GM12872 (cell line): ENCODE measurements at regions not wholly inside any gene's neighbourhood (a gene's known extent, or its start where the extent isn't known, plus 50 kb on each side); places are given as distances from the start of the nearest gene placed in this dataset.

Experiments
- CTCF ChIP-seq: IDR thresholded peaks from 3 replicates; pipeline ENCODE4 v1.5.1; 2011; ENCODE audit warnings: low read depth, mild to moderate bottlenecking, low read length, moderate library complexity; ENCODE audit not compliant: insufficient read depth

- no peak for TF ChIP-seq CTCF
Measured at GRCh38 chr1:193322211-193322610, 135.8 kb upstream of the B3GALT2 start.

- TF ChIP-seq CTCF: no peak
Measured at GRCh38 chr1:193321242-193321840, 134.9 kb upstream of the B3GALT2 start.

GRCh38 chr1:193320270-193320669, 133.9 kb upstream of the B3GALT2 start:
- no peak for TF ChIP-seq CTCF

GRCh38 chr1:193318347-193318746, 131.9 kb upstream of the B3GALT2 start:
- TF ChIP-seq CTCF: no peak

GRCh38 chr1:193313354-193314140, 127.1 kb upstream of the B3GALT2 start:
- no peak for TF ChIP-seq CTCF

- no peak for TF ChIP-seq CTCF
Measured at GRCh38 chr1:193312432-193312831, 126.0 kb upstream of the B3GALT2 start.

GRCh38 chr1:193311226-193311948, 125.0 kb upstream of the B3GALT2 start:
- TF ChIP-seq CTCF: no peak
